BE2C (cell line): ENCODE measurements at regions not wholly inside any gene's neighbourhood (a gene's known extent, or its start where the extent isn't known, plus 50 kb on each side); places are given as distances from the start of the nearest gene placed in this dataset.
"Not testable (repeated sequence)": the region's sequence is repeated elsewhere in the genome, so short reads cannot be mapped to it uniquely, and the experiment has no call there.

Source experiments
- DNase-seq: peaks from one replicate; pipeline ENCODE4 v3.0.0-alpha.2; 2020
- H3K27me3 ChIP-seq: fragments of 250-450 bp; sonication (Bioruptor Pico); 2 replicates; pipeline ENCODE4 v1.5.1; 2020; ENCODE audit warnings: mild to moderate bottlenecking
- H3K36me3 ChIP-seq: fragments of 250-450 bp; sonication (Bioruptor Pico); 2 replicates; pipeline ENCODE4 v1.5.1; 2020; ENCODE audit warnings: mild to moderate bottlenecking
- H3K4me1 ChIP-seq: fragments of 250-450 bp; sonication (Bioruptor Pico); 2 replicates; pipeline ENCODE4 v1.5.1; 2020
- H3K4me3 ChIP-seq: 2 replicates; pipeline ENCODE4 v1.5.1; 2011; ENCODE audit warnings: low read depth, low read length
- H3K9me3 ChIP-seq: fragments of 250-450 bp; sonication (Bioruptor Pico); 2 replicates; pipeline ENCODE4 v1.5.1; 2020
- CTCF ChIP-seq: IDR thresholded peaks from 2 replicates; pipeline ENCODE4 v1.5.1; 2012; ENCODE audit warnings: mild to moderate bottlenecking, low read depth, low read length

- no peak for TF ChIP-seq CTCF
- H3K4me1 ChIP-seq, result peaks cover 5% of the 10 kb centered on the region
- H3K9me3 ChIP-seq, result no peaks in the 10 kb centered on the region
- no peak for DNase-seq
- H3K36me3 ChIP-seq, result no peaks in the 10 kb centered on the region
- no peak overlapping the region for H3K4me3 ChIP-seq
- no peaks in the 10 kb centered on the region for H3K27me3 ChIP-seq
Observed at GRCh38 chrX:54641530-54641929, 111.5 kb downstream of the GNL3L start.

GRCh38 chrX:54647607-54648006, 117.6 kb downstream of the GNL3L start:
- not testable (repeated sequence) for H3K27me3 ChIP-seq, H3K4me3 ChIP-seq, H3K4me1 ChIP-seq, H3K9me3 ChIP-seq, H3K36me3 ChIP-seq, DNase-seq

GRCh38 chrX:54659547-54659946, 129.5 kb downstream of the GNL3L start:
- no peak for TF ChIP-seq CTCF
- Histone ChIP-seq H3K4me1 (no peaks in the 10 kb centered on the region), H3K9me3 (no peaks in the 10 kb centered on the region), H3K27me3 (no peaks in the 10 kb centered on the region), H3K36me3 (no peaks in the 10 kb centered on the region), H3K4me3 (no peak overlapping the region)
- DNase-seq, result no peak

- no peak overlapping the region for H3K4me3 ChIP-seq
- H3K27me3 ChIP-seq, result no peaks in the 10 kb centered on the region
- H3K9me3 ChIP-seq, result no peaks in the 10 kb centered on the region
- no peak for DNase-seq
- no peaks in the 10 kb centered on the region for H3K4me1 ChIP-seq
- H3K36me3 ChIP-seq, result no peaks in the 10 kb centered on the region
- TF ChIP-seq CTCF, result no peak
Observed at GRCh38 chrX:54675762-54676161, 122.3 kb downstream of the ITIH6 start.

GRCh38 chrX:54695231-54695630, 102.8 kb downstream of the ITIH6 start:
- no peak for DNase-seq
- Histone ChIP-seq H3K36me3 (no peaks in the 10 kb centered on the region), H3K27me3 (no peaks in the 10 kb centered on the region), H3K9me3 (no peaks in the 10 kb centered on the region), H3K4me3 (no peak overlapping the region), H3K4me1 (no peaks in the 10 kb centered on the region)
- TF ChIP-seq CTCF, result peak; percentile 32; the same call in 1 of the 2 replicates

- no peak overlapping the region for H3K4me3 ChIP-seq
- H3K36me3 ChIP-seq, result no peaks in the 10 kb centered on the region
- no peaks in the 10 kb centered on the region for H3K4me1 ChIP-seq
- no peaks in the 10 kb centered on the region for H3K9me3 ChIP-seq
- DNase-seq, result peak; percentile 15
- no peak for TF ChIP-seq CTCF
- no peaks in the 10 kb centered on the region for H3K27me3 ChIP-seq
Observed at GRCh38 chrX:54695816-54696487, 102.1 kb downstream of the ITIH6 start.
